ENCODE measurements at regions not wholly inside any gene's neighbourhood (a gene's known extent, or its start where the extent isn't known, plus 50 kb on each side); places are given as distances from the start of the nearest gene placed in this dataset.

GRCh38 chr5:85549836-85550599 is 1067.7 kb upstream of the COX7C start:
- Histone ChIP-seq H3K4me3 (ENCODE audit: low read length) (no peak overlapping the region), H4K20me1 (ENCODE audit: insufficient read depth) (no peaks in the 10 kb centered on the region), H3K4me2 (ENCODE audit: low read length) (no peak overlapping the region), H3F3A (ENCODE audit: insufficient read depth, low read length, poor library complexity, severe bottlenecking) (no peaks in the 10 kb centered on the region), H3K9ac (ENCODE audit: low read length) (no peak overlapping the region), H3K36me3 (ENCODE audit: insufficient read depth, low read length) (no peaks in the 10 kb centered on the region), H3K9me3 (ENCODE audit: low read length) (no peaks in the 10 kb centered on the region), H3K27me3 (ENCODE audit: insufficient read depth, low read depth, low read length) (no peaks in the 10 kb centered on the region), H3K79me2 (replicated peaks; ENCODE audit: insufficient read depth, low read length) (no peaks in the 10 kb centered on the region), H3K9me2 (ENCODE audit: insufficient read depth, low read length) (no peaks in the 10 kb centered on the region), H3K27ac (ENCODE audit: low read length) (no peak overlapping the region), H2AFZ (ENCODE audit: low read depth, low read length) (no peak overlapping the region)
- TF ChIP-seq POLR2AphosphoS5 (IDR thresholded peaks at IDR 0.05) (no peak), MXI1 (conservative IDR thresholded peaks at IDR 0.05; ENCODE audit: poor library complexity, severe bottlenecking) (no peak), RAD21 (conservative IDR thresholded peaks at IDR 0.05) (no peak), EP300 (conservative IDR thresholded peaks at IDR 0.05; ENCODE audit: poor library complexity, severe bottlenecking) (no peak), CTCF (IDR thresholded peaks at IDR 0.05; ENCODE audit: poor library complexity, severe bottlenecking) (no peak), EZH2 (IDR thresholded peaks at IDR 0.05; ENCODE audit: borderline replicate concordance, insufficient read depth, low read length, poor library complexity, severe bottlenecking) (no peak), REST (IDR thresholded peaks at IDR 0.05; ENCODE audit: borderline replicate concordance) (no peak), SMC3 (conservative IDR thresholded peaks at IDR 0.05; ENCODE audit: poor library complexity) (no peak), TAF1 (IDR thresholded peaks at IDR 0.05; ENCODE audit: low read depth) (no peak)

GRCh38 chr5:85556464-85556863 is 1061.3 kb upstream of the COX7C start:
- no peaks in the 10 kb centered on the region for H3K9me3 ChIP-seq (ENCODE audit: low read length)
- H2AFZ ChIP-seq (ENCODE audit: low read depth, low read length) = no peak overlapping the region
- H4K20me1 ChIP-seq (ENCODE audit: insufficient read depth) = no peaks in the 10 kb centered on the region
- H3K36me3 ChIP-seq (ENCODE audit: insufficient read depth, low read length) = no peaks in the 10 kb centered on the region
- no peak overlapping the region for H3K27ac ChIP-seq (ENCODE audit: low read length)
- no peaks in the 10 kb centered on the region for H3K27me3 ChIP-seq (ENCODE audit: insufficient read depth, low read depth, low read length)
- H3K4me3 ChIP-seq (ENCODE audit: low read length) = no peak overlapping the region
- H3F3A ChIP-seq (ENCODE audit: insufficient read depth, low read length, poor library complexity, severe bottlenecking) = no peaks in the 10 kb centered on the region
- no peaks in the 10 kb centered on the region for H3K9me2 ChIP-seq (ENCODE audit: insufficient read depth, low read length)
- no peak overlapping the region for H3K4me2 ChIP-seq (ENCODE audit: low read length)
- no peak for TF ChIP-seq POLR2AphosphoS5 (IDR thresholded peaks at IDR 0.05)
- TF ChIP-seq TAF1 (IDR thresholded peaks at IDR 0.05; ENCODE audit: low read depth) = no peak
- no peak for TF ChIP-seq SMC3 (conservative IDR thresholded peaks at IDR 0.05; ENCODE audit: poor library complexity)
- no peak for TF ChIP-seq RAD21 (conservative IDR thresholded peaks at IDR 0.05)
- H3K79me2 ChIP-seq (replicated peaks; ENCODE audit: insufficient read depth, low read length) = no peaks in the 10 kb centered on the region
- no peak overlapping the region for H3K9ac ChIP-seq (ENCODE audit: low read length)

Measured in neural cell (in vitro differentiated cells).